DND-41 (cell line): ENCODE measurements at regions not wholly inside any gene's neighbourhood (a gene's known extent, or its start where the extent isn't known, plus 50 kb on each side); places are given as distances from the start of the nearest gene placed in this dataset.

Experiments used
- ATAC-seq: fragments of 200-7000 bp; cut with Tn5 transposase; 3 replicates; pipeline ENCODE4 v1.9.1; 2021; ENCODE audit warnings: low read depth; ENCODE audit not compliant: insufficient read depth
- DNase-seq: peaks from one replicate; pipeline ENCODE4 v3.0.0-alpha.2; 2020
- H2AFZ ChIP-seq: 2 replicates; pipeline ENCODE4 v1.6.0; 2012; ENCODE audit warnings: low read depth, low read length
- H3K27ac ChIP-seq: 2 replicates; pipeline ENCODE4 v1.5.1; 2012; ENCODE audit warnings: low read length, inconsistent platforms
- H3K27me3 ChIP-seq: fragments of 200-600 bp; sonication (generic); 2 replicates; pipeline ENCODE4 v1.6.0; 2012; ENCODE audit warnings: low read length, mild to moderate bottlenecking, inconsistent platforms; ENCODE audit not compliant: insufficient read depth, poor library complexity
- H3K36me3 ChIP-seq: 2 replicates; pipeline ENCODE4 v1.5.1; 2012; ENCODE audit warnings: low read length, inconsistent platforms; ENCODE audit not compliant: insufficient read depth
- H3K4me1 ChIP-seq: 2 replicates; pipeline ENCODE4 v1.5.1; 2012; ENCODE audit warnings: mild to moderate bottlenecking, low read length; ENCODE audit not compliant: insufficient read depth
- H3K4me2 ChIP-seq: 2 replicates; pipeline ENCODE4 v1.6.0; 2012; ENCODE audit warnings: mild to moderate bottlenecking, moderate library complexity, low read length, inconsistent platforms; ENCODE audit not compliant: insufficient read depth
- H3K4me3 ChIP-seq, 2 experiments: fragments of 200-600 bp in 1 of 2; shearing (Covaris generic) in 1 of 2; 2 replicates each; pipeline ENCODE4 v1.5.1; 2012 to 2016; ENCODE audit warnings: inconsistent platforms in 2 of 2, low read length in 2 of 2, mild to moderate bottlenecking in 2 of 2, low read depth in 1 of 2, moderate library complexity in 1 of 2
- H3K79me2 ChIP-seq: 2 replicates; pipeline ENCODE4 v1.6.0; 2012; ENCODE audit warnings: low read length, inconsistent platforms; ENCODE audit not compliant: insufficient read depth
- H3K9ac ChIP-seq: 2 replicates; pipeline ENCODE4 v1.6.0; 2012; ENCODE audit warnings: low read depth, mild to moderate bottlenecking, inconsistent platforms, low read length, moderate library complexity
- H3K9me3 ChIP-seq: 2 replicates; pipeline ENCODE4 v1.5.1; 2012; ENCODE audit warnings: low read length, moderate library complexity, mild to moderate bottlenecking, inconsistent platforms; ENCODE audit not compliant: insufficient read depth, severe bottlenecking
- H4K20me1 ChIP-seq: 2 replicates; pipeline ENCODE4 v1.6.0; 2012; ENCODE audit warnings: low read length; ENCODE audit not compliant: insufficient read depth
- CTCF ChIP-seq: IDR thresholded peaks from 2 replicates; pipeline ENCODE4 v1.5.1; 2012; ENCODE audit warnings: borderline replicate concordance, low read length, moderate library complexity, mild to moderate bottlenecking; ENCODE audit not compliant: poor library complexity, severe bottlenecking; ENCODE audit errors: extremely low read depth
- EZH2 ChIP-seq: IDR thresholded peaks from 3 replicates; pipeline ENCODE4 v1.6.1; 2012; ENCODE audit warnings: borderline replicate concordance, low read depth, mild to moderate bottlenecking, moderate library complexity, low read length, inconsistent platforms; ENCODE audit not compliant: severe bottlenecking

DNA sequence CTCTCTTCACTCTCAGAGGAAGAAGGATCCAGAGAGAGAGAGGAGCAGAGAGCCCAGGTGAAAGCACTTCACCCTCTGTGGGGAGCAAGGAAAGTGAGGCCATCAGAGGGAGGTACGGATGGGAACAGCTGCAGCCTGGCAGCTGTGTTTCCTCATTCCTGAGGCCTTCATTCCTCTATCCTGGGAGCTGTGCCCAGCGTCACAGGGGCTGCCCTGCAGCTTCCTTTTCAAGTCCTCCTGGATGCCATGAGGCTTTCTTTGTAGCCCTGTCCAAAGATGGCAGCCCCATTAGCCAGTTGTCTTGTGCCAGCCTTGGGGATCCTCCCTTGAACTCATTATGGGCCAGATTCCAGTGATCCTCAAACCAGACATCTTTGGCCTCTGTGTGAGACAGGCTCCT is 76.8 kb upstream of the PCDH8 start:
- Histone ChIP-seq H3K27me3 (no peaks in the 10 kb centered on the region), H3K36me3 (no peaks in the 10 kb centered on the region), H2AFZ (no peak overlapping the region), H3K9me3 (no peaks in the 10 kb centered on the region), H3K4me1 (no peaks in the 10 kb centered on the region), H4K20me1 (no peaks in the 10 kb centered on the region), H3K9ac (no peak overlapping the region), H3K4me3 (no peak overlapping the region), H3K27ac (no peak overlapping the region), H3K79me2 (no peaks in the 10 kb centered on the region), H3K4me2 (no peak overlapping the region)
- TF ChIP-seq EZH2 (no peak), CTCF (no peak)
- ATAC-seq (no peak), DNase-seq (no peak)

DNA sequence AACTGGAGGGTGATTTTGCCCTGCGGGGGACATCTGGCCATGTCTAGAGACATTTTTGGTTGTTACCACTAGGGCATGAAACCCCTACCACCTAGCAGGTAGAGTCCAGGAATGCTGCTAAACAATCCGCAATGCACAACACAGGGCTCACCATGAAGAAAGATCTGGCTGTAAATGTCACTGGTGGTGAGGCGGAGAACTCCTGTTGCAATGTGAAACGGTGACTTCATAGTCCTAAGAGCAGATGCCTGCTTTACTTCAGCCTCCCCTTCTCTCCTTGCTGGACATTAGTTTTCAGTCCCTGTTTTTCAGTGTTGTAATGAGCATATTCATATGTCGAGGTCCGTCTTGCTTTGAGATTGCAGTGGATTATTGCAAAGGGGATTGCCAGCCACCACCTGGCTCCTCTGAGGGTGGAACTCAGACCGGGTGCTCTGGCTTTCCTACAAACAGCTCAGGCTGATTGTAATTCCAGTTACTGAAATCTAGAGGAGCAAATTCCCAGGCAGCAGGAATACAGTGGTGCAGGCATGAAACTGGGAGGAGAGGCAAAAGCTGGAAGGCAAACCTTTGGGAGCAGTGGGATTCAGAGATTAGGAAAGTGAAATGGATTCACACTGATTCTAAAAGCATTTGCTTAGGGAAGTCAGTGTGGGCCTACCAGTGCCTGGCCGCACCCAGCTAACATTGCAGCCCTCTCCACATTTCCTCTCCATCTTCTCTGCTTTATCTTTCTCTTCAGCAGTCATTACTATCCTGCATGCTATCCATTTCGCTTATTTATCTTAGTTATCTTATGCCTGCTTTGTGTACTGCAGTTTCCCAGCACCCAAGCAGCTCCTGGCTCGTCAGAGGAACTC is 76.1 kb upstream of the PCDH8 start:
- Histone ChIP-seq H2AFZ (no peak overlapping the region), H3K9ac (no peak overlapping the region), H3K4me3 (no peak overlapping the region), H4K20me1 (no peaks in the 10 kb centered on the region), H3K4me1 (no peaks in the 10 kb centered on the region), H3K27me3 (no peaks in the 10 kb centered on the region), H3K36me3 (no peaks in the 10 kb centered on the region), H3K27ac (no peak overlapping the region), H3K79me2 (no peaks in the 10 kb centered on the region), H3K4me2 (no peak overlapping the region), H3K9me3 (no peaks in the 10 kb centered on the region)
- ATAC-seq (no peak), DNase-seq (no peak)
- TF ChIP-seq CTCF (no peak), EZH2 (no peak)

DNA sequence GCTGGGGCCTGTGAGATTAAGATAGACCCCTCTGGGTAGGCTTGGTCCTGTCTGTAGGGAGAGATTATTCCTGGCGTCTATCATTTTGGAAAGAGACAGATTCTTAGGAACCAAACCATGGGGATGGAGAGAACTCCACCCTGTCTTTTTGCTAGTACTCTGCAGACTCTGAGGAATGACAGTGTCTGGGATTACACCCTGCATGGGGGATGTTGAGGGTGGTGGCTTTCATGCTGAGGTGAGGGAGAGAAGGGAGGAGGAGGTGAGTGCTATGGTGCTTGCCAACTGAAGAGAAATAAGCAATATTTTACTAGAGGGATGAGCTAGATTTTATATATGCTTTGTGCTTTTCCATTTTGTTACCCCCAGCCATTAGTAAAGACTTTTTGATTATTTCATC is 74.5 kb upstream of the PCDH8 start:
- Histone ChIP-seq H3K9ac (no peak overlapping the region), H3K27me3 (no peaks in the 10 kb centered on the region), H2AFZ (no peak overlapping the region), H3K4me1 (no peaks in the 10 kb centered on the region), H3K79me2 (no peaks in the 10 kb centered on the region), H3K9me3 (no peaks in the 10 kb centered on the region), H3K36me3 (no peaks in the 10 kb centered on the region), H3K4me3 (no peak overlapping the region), H3K4me2 (no peak overlapping the region), H4K20me1 (no peaks in the 10 kb centered on the region), H3K27ac (no peak overlapping the region)
- TF ChIP-seq CTCF, result no peak
- TF ChIP-seq EZH2, result no peak
- DNase-seq (no peak), ATAC-seq (no peak)
